GM21529 (cell line): ENCODE measurements at regions not wholly inside any gene's neighbourhood (a gene's known extent, or its start where the extent isn't known, plus 50 kb on each side); places are given as distances from the start of the nearest gene placed in this dataset.
"Not testable (repeated sequence)": the region's sequence is repeated elsewhere in the genome, so short reads cannot be mapped to it uniquely, and the experiment has no call there.

Experiments used
- ATAC-seq: cut with Tn5 transposase; IDR thresholded peaks from one replicate; pipeline ENCODE4 v1.9.1; 2021; ENCODE audit not compliant: unreplicated experiment

DNA sequence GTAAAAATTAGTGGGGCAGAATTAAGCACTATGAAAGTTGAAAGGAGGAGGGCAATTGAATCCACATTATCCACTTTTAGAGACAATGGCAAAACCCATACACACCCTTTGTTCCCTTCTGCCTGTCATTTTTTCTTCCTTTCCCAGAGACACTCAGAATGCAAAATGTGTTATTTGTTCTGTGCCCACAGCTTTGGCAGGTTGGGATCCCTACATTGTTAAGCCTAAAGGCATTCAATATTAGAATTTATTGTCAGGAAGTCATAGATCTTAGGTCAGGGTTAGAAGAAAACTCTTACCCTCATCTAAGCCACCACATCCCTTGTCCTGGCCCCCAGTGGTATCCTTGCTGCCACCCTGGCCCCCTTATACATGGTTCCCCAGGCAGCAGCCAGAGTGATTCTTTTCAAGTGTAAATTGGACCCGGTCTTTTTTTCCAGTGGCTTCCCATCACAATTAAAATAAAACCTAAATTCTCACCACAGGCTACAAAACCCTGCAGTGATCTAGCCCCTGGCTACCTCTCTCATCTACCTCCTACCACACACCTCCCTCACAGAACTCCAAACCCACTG, 470.1 kb upstream of the ATP11B start:
- no peak for ATAC-seq

GRCh38 chr3:182323898-182324297, 469.4 kb upstream of the ATP11B start:
- no peak for ATAC-seq

- ATAC-seq: peak; percentile 44
Measured at GRCh38 chr3:182325213-182325950, 467.9 kb upstream of the ATP11B start.

- ATAC-seq: no peak
Measured at GRCh38 chr3:182327196-182327681, 466.1 kb upstream of the ATP11B start.

- ATAC-seq: peak; percentile 56
Measured at GRCh38 chr3:182330646-182331045, 462.7 kb upstream of the ATP11B start.

GRCh38 chr3:182331341-182331740, 462.0 kb upstream of the ATP11B start:
- ATAC-seq: no peak

GRCh38 chr3:182342252-182342651, 451.1 kb upstream of the ATP11B start:
- ATAC-seq: no peak

DNA sequence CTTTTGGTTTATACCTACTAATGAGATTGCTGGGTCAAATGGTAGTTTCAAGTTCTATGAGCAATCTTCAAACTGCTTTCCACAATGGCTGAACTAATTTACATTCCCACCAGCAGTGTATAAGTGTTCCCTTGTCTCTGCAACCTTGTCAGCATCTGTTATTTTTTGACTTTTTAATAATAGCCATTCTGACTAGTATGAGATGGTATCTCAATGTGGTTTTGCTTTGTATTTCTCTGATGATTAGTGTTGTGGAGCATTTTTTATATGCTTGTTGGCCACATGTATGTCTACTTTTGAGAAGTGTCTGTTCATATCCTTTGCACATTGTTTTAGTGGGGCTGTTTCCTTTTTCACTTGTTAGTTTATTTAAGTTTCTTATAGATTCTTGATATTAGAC, 449.3 kb upstream of the ATP11B start:
- not testable (repeated sequence) for ATAC-seq

GRCh38 chr3:182349051-182349450, 444.3 kb upstream of the ATP11B start:
- no peak for ATAC-seq

GRCh38 chr3:182349951-182350517, 443.3 kb upstream of the ATP11B start:
- ATAC-seq: no peak

DNA sequence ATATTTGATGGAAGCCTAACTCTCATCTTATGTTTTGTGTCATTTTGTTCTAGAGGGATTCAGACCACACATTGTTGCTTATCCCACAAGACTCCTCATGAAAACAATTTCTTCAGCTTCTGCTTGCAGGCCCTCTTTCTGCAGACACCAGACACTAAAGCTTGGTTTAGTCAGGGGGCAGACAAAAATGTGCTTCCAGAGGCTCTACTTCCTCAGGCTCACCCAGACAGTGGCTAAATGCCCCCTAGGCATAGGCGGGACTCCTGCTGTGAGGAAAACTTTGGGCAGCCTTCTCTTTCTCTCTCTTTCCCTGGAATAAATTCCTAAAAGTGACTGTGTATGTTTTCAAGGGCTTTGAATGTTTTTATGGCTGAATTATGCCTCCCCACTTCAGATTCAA, 435.4 kb upstream of the ATP11B start:
- ATAC-seq: no peak

DNA sequence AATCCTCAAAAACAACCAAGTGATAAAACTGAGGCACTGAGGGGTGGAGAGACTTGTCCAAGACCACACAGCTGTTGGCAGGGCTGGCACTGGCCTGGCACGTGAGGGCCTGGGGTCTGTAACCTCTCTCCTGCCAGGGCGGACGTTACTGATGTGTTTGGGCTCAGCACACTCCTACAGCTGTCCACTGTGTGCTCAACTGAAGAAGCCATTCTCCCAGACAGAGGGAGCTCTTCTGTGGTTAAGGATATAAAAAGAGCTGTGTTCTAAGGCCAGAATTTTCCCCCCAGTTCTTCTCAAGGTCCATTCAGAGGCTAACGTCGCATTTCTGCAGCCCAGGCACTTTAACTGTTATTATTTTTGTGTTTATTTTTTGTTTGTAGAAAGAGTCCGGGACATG, 429.0 kb upstream of the ATP11B start:
- ATAC-seq: no peak

GRCh38 chr3:182364723-182365650, 428.3 kb upstream of the ATP11B start:
- no peak for ATAC-seq

DNA sequence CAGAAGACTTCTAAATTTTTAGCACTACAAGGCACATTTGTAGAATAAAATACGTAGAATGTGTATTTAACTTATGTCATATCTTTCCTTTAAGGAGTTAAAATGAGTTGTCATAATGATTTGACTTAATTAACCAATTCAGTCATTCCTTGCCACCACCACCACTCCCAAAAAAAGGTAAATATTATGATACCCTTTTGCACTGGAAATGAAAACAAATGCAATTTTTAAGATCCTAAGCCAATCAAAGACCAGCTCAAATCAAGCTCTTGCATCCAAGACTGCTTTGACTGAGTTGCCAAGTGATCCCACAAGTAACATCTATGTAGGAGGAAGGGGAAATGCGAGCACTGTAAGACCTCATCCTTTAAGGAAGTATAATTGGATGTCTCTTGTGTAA, 426.6 kb upstream of the ATP11B start:
- ATAC-seq: no peak

- ATAC-seq: no peak
Measured at GRCh38 chr3:182369861-182370260, 423.4 kb upstream of the ATP11B start.

DNA sequence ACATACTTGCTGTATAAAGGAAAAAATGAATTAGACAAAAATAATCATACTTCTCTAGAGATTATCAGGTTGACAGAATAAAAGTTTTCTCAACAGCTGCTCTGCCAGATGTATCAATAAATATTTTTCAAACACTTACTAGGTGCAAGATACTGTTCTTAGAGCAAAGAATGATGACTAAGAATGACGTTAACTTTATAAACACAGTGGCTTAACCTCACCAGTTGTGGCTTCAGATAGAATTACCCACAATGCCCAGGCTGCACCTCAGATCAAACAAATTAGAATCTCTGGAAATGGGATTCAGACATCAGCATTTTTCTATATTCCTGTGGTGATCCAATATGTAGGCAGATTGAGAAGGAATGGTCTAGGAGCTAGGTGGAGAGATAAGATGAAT, 422.4 kb upstream of the ATP11B start:
- ATAC-seq: no peak

DNA sequence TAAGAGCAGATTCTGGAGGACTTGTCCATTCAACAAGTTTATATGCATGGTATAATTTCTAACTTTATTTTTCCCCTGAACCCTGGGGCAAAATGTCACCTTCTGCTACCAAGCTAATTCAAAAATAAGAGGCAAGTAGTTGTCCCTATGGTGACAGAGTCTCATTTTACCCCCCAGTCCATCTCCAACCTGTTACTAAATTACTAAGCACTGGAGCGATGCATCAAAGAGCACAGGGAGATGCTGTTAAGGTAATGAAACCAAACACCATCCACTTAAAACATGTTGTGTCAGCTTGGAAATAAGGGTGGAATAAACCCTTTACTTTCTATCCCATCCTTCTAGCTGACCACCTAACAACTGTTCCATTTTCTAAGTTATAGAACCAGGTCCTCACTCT, 417.4 kb upstream of the ATP11B start:
- no peak for ATAC-seq

DNA sequence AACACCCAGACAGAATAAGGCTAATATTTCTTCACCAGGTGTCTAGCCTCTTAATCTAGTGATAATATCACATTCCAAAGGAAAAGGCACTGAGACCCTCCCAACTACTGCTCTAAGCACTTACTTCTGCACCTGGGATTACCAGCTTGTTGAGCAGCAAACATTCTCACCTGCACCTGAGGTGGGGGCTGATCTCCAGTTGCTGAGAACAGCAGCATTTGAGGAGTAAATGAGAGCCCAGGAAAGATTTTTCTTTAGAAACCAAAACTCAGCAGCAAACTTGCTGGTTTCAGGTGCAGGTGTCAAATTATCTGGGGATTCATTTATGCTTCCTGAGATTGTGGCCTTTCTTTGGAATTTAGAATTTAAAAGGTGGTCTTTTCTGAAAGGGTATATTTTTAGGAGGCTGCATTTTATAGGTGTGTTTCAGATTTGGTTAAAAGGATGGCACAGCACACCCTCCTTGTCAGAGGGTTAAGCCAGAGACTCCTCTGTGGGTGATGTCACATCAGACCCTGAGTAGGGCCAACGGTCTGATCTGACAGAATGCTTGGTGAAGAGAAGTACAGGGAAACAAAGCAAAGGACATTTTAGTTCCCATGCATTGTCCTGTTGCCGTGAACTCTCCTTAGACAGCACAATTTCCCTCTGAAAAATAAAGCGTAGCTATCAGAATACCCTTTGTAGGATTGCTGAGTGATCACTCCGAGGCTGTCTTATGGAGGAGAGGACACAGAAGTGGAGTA, 411.0 kb upstream of the ATP11B start:
- ATAC-seq: no peak

DNA sequence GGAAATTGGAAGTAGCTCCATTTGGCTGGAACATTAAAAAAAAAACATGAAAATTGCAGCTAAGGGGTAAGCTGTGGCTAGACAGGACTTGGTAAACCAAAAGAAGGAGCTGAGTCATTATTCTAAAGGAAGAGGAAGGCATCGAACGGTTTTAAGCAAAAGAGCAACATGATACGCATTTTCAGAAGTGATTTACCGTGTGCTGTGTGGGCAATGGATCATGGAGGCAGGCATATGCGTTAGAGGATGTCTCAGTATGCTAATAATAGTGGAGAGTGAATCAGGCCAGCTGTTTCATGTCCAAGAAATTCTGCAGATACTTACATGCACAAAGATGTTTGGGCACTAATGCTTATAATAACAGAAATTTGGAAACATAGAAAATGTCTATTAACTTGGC, 409.1 kb upstream of the ATP11B start:
- no peak for ATAC-seq

- no peak for ATAC-seq
Measured at GRCh38 chr3:182385356-182385755, 407.9 kb upstream of the ATP11B start.

DNA sequence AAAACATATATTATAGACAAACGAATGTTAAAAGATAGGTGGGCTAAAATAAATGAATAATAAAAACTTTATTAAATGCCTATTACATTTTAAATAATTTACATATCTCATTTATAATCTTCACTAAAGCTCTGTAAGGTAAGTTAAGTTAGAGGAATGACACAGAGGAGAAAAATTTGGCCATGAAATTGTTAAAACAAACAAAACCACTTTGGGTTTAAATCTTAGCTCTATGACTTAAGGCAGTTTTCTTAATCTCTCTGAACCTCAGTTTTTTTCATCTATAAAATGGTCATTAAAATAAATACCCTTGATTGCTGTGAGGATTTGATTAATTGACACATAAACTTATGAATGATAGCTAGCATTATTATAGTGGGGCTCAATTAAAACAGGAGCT, 404.8 kb upstream of the ATP11B start:
- ATAC-seq: no peak
